Cardiac fibroblast (primary cell): ENCODE measurements at regions not wholly inside any gene's neighbourhood (a gene's known extent, or its start where the extent isn't known, plus 50 kb on each side); places are given as distances from the start of the nearest gene placed in this dataset.
"Not testable (repeated sequence)": the region's sequence is repeated elsewhere in the genome, so short reads cannot be mapped to it uniquely, and the experiment has no call there.

Experiments used
- DNase-seq, 2 donors: peaks; one replicate each; pipeline versions ENCODE4 v3.0.0 to v3.0.0-alpha.2; 2010; ENCODE audit warnings: low read depth in 2 of 2
- H3K4me3 ChIP-seq, 2 donors: replicated peaks in 1 of 2; 1 replicate in 1 of 2; 2 replicates in 1 of 2; pipeline ENCODE4 v1.5.1; 2011; ENCODE audit warnings: low read depth in 2 of 2, low read length in 2 of 2, mild to moderate bottlenecking in 2 of 2, moderate library complexity in 1 of 2
- CTCF ChIP-seq: IDR thresholded peaks from one replicate; pipeline ENCODE4 v1.5.1; 2011; ENCODE audit warnings: low read depth, mild to moderate bottlenecking, low read length, inconsistent platforms

- no peak for TF ChIP-seq CTCF
- no peak for DNase-seq
- H3K4me3 ChIP-seq: no peak overlapping the region
Measured at GRCh38 chr3:164306042-164306441, 772.3 kb downstream of the SI start.

- no peak for TF ChIP-seq CTCF
- H3K4me3 ChIP-seq: no peak overlapping the region
- DNase-seq: no peak
Measured at GRCh38 chr3:164303894-164304293, 774.4 kb downstream of the SI start.

GRCh38 chr3:164302622-164303021 is 775.7 kb downstream of the SI start:
- no peak for DNase-seq
- TF ChIP-seq CTCF: no peak

GRCh38 chr3:164291486-164291885 is 786.8 kb downstream of the SI start:
- DNase-seq, H3K4me3 ChIP-seq: not testable (repeated sequence)

More at GRCh38 chr3:164302622-164303021, 775.7 kb downstream of the SI start:
- no peak overlapping the region for H3K4me3 ChIP-seq

GRCh38 chr3:164278550-164278949 is 799.7 kb downstream of the SI start:
- no peak overlapping the region for H3K4me3 ChIP-seq
- no peak for DNase-seq
- TF ChIP-seq CTCF: no peak

- TF ChIP-seq CTCF: no peak
- no peak for DNase-seq
- H3K4me3 ChIP-seq: no peak overlapping the region
Measured at GRCh38 chr3:164267053-164267452, 811.2 kb downstream of the SI start.

- no peak for TF ChIP-seq CTCF
- DNase-seq: no peak
- H3K4me3 ChIP-seq: no peak overlapping the region
Measured at GRCh38 chr3:164250923-164251322, 827.4 kb downstream of the SI start.
